PC-3 (cell line): ENCODE measurements at regions not wholly inside any gene's neighbourhood (a gene's known extent, or its start where the extent isn't known, plus 50 kb on each side); places are given as distances from the start of the nearest gene placed in this dataset.

ENCODE experiments used
- ATAC-seq: fragments of 200-7000 bp; cut with Tn5 transposase; 2 replicates; pipeline ENCODE4 v1.9.1; 2020; ENCODE audit warnings: mild to moderate bottlenecking, moderate library complexity
- BruUV-seq: library from RNA; stranded (reverse); fragments of 400-500 nt; replicated peaks from 2 replicates; lab custom pipeline; 2021; lab: Mats Ljungman, UMichigan
- CTCF ChIA-PET: fragments of 300-600 bp; sonication (Branson Sonifier 250); formaldehyde crosslinking; loops from one replicate; lab custom pipeline; 2022; ENCODE audit warnings: antibody characterized with exemption; lab: Charles Lee
- POLR2A ChIA-PET: fragments of 300-600 bp; sonication (Branson Sonifier 250); formaldehyde crosslinking; loops from one replicate; lab custom pipeline; 2022; ENCODE audit warnings: antibody characterized with exemption; ENCODE audit not compliant: unreplicated experiment; lab: Charles Lee
- DNase-seq: peaks from one replicate; pipeline ENCODE4 v3.0.0-alpha.2; 2015
- H2AFZ ChIP-seq: fragments of 300-600 bp; sonication (generic); 2 replicates; pipeline ENCODE4 v1.6.0; 2016; ENCODE audit warnings: antibody characterized with exemption, low read length
- H3F3A ChIP-seq: fragments of 300-600 bp; sonication (generic); one replicate; pipeline ENCODE4 v1.6.0; 2017; ENCODE audit warnings: antibody characterized with exemption, low read length, control low read depth, mild to moderate bottlenecking; ENCODE audit not compliant: unreplicated experiment
- H3K27ac ChIP-seq: fragments of 300-600 bp; sonication (generic); 2 replicates; pipeline ENCODE4 v1.5.1; 2016; ENCODE audit warnings: mild to moderate bottlenecking, low read length
- H3K27me3 ChIP-seq: fragments of 300-600 bp; sonication (generic); 2 replicates; pipeline ENCODE4 v1.6.1; 2016; ENCODE audit warnings: low read length, mixed read lengths
- H3K36me3 ChIP-seq: fragments of 300-600 bp; sonication (generic); 2 replicates; pipeline ENCODE4 v1.6.1; 2016; ENCODE audit warnings: low read depth, mixed run types, low read length, mixed read lengths
- H3K4me1 ChIP-seq: fragments of 300-600 bp; sonication (generic); 2 replicates; pipeline ENCODE4 v1.5.1; 2016; ENCODE audit warnings: low read length; ENCODE audit not compliant: insufficient read depth
- H3K4me2 ChIP-seq: fragments of 300-600 bp; sonication (generic); 2 replicates; pipeline ENCODE4 v1.6.0; 2016; ENCODE audit warnings: low read length
- H3K4me3 ChIP-seq: fragments of 300-600 bp; sonication (generic); 2 replicates; pipeline ENCODE4 v1.5.1; 2016; ENCODE audit warnings: mild to moderate bottlenecking, low read length, mixed read lengths
- H3K79me2 ChIP-seq: fragments of 300-600 bp; sonication (generic); 2 replicates; pipeline ENCODE4 v1.6.1; 2017; ENCODE audit warnings: low read length, mixed read lengths
- H3K9ac ChIP-seq: fragments of 300-600 bp; sonication (generic); 2 replicates; pipeline ENCODE4 v1.6.0; 2016; ENCODE audit warnings: mild to moderate bottlenecking, low read length
- H3K9me2 ChIP-seq: fragments of 300-600 bp; sonication (generic); replicated peaks from 2 replicates; pipeline ENCODE4 v1.6.1; 2016; ENCODE audit warnings: mixed run types, low read length, mixed read lengths
- H3K9me3 ChIP-seq: fragments of 300-600 bp; sonication (generic); 2 replicates; pipeline ENCODE4 v1.6.1; 2016; ENCODE audit warnings: low read length, mixed read lengths
- H4K20me1 ChIP-seq: fragments of 300-600 bp; sonication (generic); 2 replicates; pipeline ENCODE4 v1.6.1; 2016; ENCODE audit warnings: low read length, mixed read lengths
- EZH2 ChIP-seq: fragments of 300-600 bp; sonication (generic); IDR thresholded peaks from one replicate; pipeline ENCODE4 v1.6.1; 2017; ENCODE audit warnings: antibody characterized with exemption, mild to moderate bottlenecking, low read length; ENCODE audit not compliant: unreplicated experiment
- EZH2phosphoT487 ChIP-seq: fragments of 300-600 bp; sonication (generic); IDR thresholded peaks from 2 replicates; pipeline ENCODE4 v1.6.1; 2018; ENCODE audit warnings: mild to moderate bottlenecking, antibody characterized with exemption, low read length, borderline replicate concordance
- intact Hi-C: fragments of 100-400 bp; cut with micrococcal nuclease; formaldehyde crosslinking; loops from 2 replicates; pipeline ENCODE4 v1.9.0; 2023
- TF ChIP-seq, protein P1 (sequence below): fragments of 300-600 bp; sonication (generic); conservative IDR thresholded peaks from 2 replicates; pipeline ENCODE4 v1.5.1; 2017; ENCODE audit warnings: antibody characterized with exemption, low read depth, mild to moderate bottlenecking, low read length

DNA sequence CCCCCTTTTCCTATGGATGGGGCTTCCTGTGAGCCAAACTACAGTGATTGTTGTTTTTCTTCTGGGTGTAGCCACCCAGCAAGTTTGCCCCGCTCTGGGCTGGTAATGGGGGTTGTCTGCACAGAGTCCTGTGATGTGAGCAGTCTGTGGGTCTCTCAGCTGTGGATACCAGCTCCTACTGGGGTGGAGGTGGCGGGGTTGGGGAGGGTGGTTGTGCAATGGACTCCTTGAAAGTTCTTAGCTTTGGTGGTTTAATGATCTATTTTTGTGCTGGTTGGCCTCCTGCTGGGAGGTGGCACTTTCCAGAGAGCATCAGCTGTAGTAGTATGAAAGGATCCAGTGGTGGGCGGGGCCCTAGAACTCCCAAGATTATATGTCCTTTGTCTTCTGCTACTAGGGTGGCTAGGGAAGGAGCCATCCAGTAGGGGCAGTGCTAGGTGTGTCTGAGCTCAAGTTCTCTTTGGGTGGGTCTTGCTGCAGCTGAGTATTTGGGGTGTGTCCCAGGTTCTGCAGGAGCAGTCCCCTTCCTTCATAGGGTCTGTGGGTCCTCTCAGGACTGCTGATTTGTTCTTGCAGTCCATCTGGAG is 275.6 kb upstream of the PAPPA start:
- Histone ChIP-seq H3K9ac (no peak overlapping the region), H3K9me2 (no peaks in the 10 kb centered on the region), H3K9me3 (no peaks in the 10 kb centered on the region), H3K27ac (no peak overlapping the region), H3K27me3 (no peaks in the 10 kb centered on the region), H3K36me3 (no peaks in the 10 kb centered on the region), H3F3A (no peaks in the 10 kb centered on the region), H3K79me2 (no peaks in the 10 kb centered on the region), H3K4me1 (no peaks in the 10 kb centered on the region), H3K4me3 (no peak overlapping the region), H2AFZ (no peak overlapping the region), H3K4me2 (no peak overlapping the region), H4K20me1 (no peaks in the 10 kb centered on the region)
- ATAC-seq (no peak), DNase-seq (no peak)
- TF ChIP-seq, protein P1, sequence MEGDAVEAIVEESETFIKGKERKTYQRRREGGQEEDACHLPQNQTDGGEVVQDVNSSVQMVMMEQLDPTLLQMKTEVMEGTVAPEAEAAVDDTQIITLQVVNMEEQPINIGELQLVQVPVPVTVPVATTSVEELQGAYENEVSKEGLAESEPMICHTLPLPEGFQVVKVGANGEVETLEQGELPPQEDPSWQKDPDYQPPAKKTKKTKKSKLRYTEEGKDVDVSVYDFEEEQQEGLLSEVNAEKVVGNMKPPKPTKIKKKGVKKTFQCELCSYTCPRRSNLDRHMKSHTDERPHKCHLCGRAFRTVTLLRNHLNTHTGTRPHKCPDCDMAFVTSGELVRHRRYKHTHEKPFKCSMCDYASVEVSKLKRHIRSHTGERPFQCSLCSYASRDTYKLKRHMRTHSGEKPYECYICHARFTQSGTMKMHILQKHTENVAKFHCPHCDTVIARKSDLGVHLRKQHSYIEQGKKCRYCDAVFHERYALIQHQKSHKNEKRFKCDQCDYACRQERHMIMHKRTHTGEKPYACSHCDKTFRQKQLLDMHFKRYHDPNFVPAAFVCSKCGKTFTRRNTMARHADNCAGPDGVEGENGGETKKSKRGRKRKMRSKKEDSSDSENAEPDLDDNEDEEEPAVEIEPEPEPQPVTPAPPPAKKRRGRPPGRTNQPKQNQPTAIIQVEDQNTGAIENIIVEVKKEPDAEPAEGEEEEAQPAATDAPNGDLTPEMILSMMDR, result no peak
- TF ChIP-seq EZH2phosphoT487 (no peak), EZH2 (no peak)
- ChIA-PET CTCF (no interaction called here), POLR2A (no interaction called here)
- intact Hi-C loops, result no loop called here
- BruUV-seq, result no TSS peak

DNA sequence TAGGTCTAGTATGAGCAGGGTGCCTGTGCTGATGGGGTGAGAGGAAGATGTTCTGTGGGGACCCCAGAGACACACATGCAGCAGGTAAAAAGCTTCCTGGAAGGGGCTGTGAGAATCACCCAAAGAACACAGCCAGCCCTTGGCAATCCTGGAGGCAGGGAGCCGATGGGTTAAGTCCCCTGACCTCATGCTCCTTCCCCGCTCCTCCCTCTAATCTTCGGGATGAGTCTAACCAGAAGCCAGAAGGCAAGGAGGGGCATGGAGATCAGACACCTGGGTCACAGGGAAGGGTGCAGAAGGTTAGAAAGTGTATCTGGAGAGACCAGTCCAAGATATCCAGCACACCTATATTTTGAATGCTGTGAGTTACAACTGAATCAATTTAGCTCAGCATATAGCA is 274.1 kb upstream of the PAPPA start:
- Histone ChIP-seq H3K27me3 (no peaks in the 10 kb centered on the region), H3K27ac (no peak overlapping the region), H3K4me3 (no peak overlapping the region), H3K36me3 (no peaks in the 10 kb centered on the region), H3K9me2 (no peaks in the 10 kb centered on the region), H3K4me2 (no peak overlapping the region), H3F3A (no peaks in the 10 kb centered on the region), H3K9ac (no peak overlapping the region), H3K4me1 (no peaks in the 10 kb centered on the region), H2AFZ (no peak overlapping the region), H3K79me2 (no peaks in the 10 kb centered on the region), H3K9me3 (no peaks in the 10 kb centered on the region), H4K20me1 (no peaks in the 10 kb centered on the region)
- no peak for ATAC-seq
- CTCF ChIA-PET, result no interaction called here
- TF ChIP-seq EZH2phosphoT487, result no peak
- TF ChIP-seq, protein P1, result no peak
- TF ChIP-seq EZH2, result no peak
- BruUV-seq, result no TSS peak
- POLR2A ChIA-PET, result no interaction called here
- DNase-seq, result no peak
- intact Hi-C loops, result no loop called here

DNA sequence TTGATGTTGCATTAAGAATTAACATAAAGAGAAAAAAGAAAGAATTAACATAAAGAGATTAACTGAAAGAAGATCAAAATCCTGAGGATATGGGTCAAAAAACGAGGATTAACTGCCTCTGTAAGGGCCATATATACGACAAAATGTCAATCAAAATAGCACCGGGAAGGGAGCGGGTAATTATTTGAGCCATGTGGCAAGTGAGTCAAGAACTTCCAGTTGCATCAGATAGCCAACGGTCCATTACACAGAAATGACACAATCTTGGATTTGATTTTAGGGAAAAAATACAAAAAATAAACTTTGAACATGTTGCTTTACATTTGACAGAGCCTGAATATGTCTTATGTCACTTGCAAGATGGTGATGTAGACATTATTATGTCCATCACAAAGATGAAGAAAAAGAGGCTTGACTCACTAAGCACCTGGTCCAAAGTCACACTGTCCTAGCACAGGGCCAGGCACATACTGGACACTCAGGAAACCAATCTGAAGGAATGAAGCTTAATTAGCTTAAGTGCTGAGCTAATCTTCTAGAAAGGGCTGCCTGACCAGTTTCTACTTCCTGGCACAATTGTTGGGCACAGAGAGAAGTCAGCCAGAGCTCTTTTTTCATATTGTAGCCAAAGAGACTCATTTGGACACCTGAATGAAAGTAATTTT is 273.2 kb upstream of the PAPPA start:
- no peak overlapping the region for H3K27ac ChIP-seq
- no peak overlapping the region for H3K9ac ChIP-seq
- TF ChIP-seq, protein P1, result no peak
- TF ChIP-seq EZH2 (no peak), EZH2phosphoT487 (no peak)
- H4K20me1 ChIP-seq, result no peaks in the 10 kb centered on the region
- POLR2A ChIA-PET, result interaction anchor here (0.7 kb wide), 1 partner anchor 644 kb away, joined by 3 read pairs; no protein-coding TSS in a partner anchor
- CTCF ChIA-PET, result interaction anchor here (0.6 kb wide), 2 partner anchors 252 to 273 kb away, joined by 3 to 14 read pairs; no protein-coding TSS in a partner anchor
- no peaks in the 10 kb centered on the region for H3F3A ChIP-seq
- no peak overlapping the region for H3K4me2 ChIP-seq
- H3K4me1 ChIP-seq, result no peaks in the 10 kb centered on the region
- DNase-seq (no peak), ATAC-seq (no peak)
- no TSS peak for BruUV-seq
- no peaks in the 10 kb centered on the region for H3K27me3 ChIP-seq
- no peaks in the 10 kb centered on the region for H3K9me3 ChIP-seq
- no peak overlapping the region for H2AFZ ChIP-seq
- H3K36me3 ChIP-seq, result no peaks in the 10 kb centered on the region
- no peaks in the 10 kb centered on the region for H3K9me2 ChIP-seq
- intact Hi-C loops, result loop anchor here (5.0 to 10.0 kb wide), 2 partner anchors 287 to 614 kb away; no protein-coding TSS in a partner anchor
- H3K79me2 ChIP-seq, result no peaks in the 10 kb centered on the region
- no peak overlapping the region for H3K4me3 ChIP-seq
